ENCODE measurements at regions not wholly inside any gene's neighbourhood (a gene's known extent, or its start where the extent isn't known, plus 50 kb on each side); places are given as distances from the start of the nearest gene placed in this dataset.

DNA sequence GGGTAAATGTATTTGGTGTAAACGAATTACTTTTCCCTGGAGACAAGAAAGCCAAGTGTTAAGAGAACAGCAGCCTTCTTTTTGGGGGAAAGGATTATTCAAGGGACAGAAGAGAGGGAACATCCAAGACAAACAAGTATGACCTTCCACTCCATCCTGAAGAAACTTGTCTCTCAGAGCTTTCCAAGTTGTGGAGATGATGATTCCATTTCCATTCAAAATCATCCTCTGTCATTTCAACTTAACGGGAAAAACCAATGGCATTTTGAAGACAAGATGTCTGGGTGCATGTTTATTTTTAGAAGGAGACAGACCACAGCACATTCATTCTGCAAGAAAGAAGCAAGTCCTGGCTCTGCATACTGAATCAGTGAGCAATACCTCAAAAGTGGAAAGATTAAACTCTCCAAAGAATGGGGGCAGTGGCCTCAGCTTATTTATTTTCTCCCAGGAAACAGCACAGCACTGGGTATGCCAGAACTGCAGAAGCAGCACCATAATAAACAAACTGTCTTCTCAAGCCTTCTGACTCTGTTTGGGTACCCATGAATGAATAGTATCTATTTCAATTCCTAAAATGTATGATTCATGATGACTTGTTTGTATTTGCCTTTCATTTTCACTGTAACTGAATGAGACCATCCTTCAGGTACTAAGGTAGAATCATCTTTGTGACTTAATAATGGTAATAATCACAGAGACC, 541.0 kb downstream of the RFC3 start:
- Histone ChIP-seq H2AFZ (ENCODE audit: low read depth) (no peak overlapping the region), H3K4me3 (IDR thresholded peaks at IDR 0.05; ENCODE audit: insufficient read depth, low read depth, low read length) (no peak overlapping the region), H3K27ac (no peak overlapping the region), H3K36me3 (ENCODE audit: insufficient read depth) (no peaks in the 10 kb centered on the region), H3K4me1 (ENCODE audit: low read depth, poor library complexity, severe bottlenecking) (no peaks in the 10 kb centered on the region), H3K27me3 (ENCODE audit: insufficient read depth, low read depth) (no peaks in the 10 kb centered on the region), H3K79me2 (ENCODE audit: insufficient read depth, low read depth) (no peaks in the 10 kb centered on the region), H3K4me2 (no peak overlapping the region), H4K20me1 (ENCODE audit: insufficient read depth) (no peaks in the 10 kb centered on the region), H3K9ac (no peak overlapping the region)
- TF ChIP-seq, protein P1, sequence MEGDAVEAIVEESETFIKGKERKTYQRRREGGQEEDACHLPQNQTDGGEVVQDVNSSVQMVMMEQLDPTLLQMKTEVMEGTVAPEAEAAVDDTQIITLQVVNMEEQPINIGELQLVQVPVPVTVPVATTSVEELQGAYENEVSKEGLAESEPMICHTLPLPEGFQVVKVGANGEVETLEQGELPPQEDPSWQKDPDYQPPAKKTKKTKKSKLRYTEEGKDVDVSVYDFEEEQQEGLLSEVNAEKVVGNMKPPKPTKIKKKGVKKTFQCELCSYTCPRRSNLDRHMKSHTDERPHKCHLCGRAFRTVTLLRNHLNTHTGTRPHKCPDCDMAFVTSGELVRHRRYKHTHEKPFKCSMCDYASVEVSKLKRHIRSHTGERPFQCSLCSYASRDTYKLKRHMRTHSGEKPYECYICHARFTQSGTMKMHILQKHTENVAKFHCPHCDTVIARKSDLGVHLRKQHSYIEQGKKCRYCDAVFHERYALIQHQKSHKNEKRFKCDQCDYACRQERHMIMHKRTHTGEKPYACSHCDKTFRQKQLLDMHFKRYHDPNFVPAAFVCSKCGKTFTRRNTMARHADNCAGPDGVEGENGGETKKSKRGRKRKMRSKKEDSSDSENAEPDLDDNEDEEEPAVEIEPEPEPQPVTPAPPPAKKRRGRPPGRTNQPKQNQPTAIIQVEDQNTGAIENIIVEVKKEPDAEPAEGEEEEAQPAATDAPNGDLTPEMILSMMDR (conservative IDR thresholded peaks at IDR 0.05; ENCODE audit: low read depth, low read length), result no peak

DNA sequence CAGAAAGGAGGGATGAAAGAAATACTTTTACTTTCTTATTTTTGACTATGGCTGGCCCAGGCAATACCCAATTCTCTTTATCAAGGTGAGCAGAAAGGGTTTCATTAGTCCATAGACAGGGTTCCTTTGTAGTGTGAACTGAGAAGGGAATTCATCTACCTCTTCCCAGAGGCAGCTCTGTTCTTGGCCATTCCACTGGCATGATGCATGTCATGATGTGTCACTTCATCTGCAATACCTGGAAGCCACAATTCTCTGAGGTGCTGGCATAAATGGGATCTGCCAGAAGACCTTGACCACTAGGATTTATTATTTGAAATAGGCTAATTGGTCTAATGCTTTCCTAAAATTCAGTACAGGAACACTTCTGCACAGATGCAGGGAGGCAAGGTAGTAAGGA, 542.8 kb downstream of the RFC3 start:
- Histone ChIP-seq H3K4me2 (no peak overlapping the region), H3K27me3 (ENCODE audit: insufficient read depth, low read depth) (no peaks in the 10 kb centered on the region), H3K9ac (no peak overlapping the region), H3K4me3 (IDR thresholded peaks at IDR 0.05; ENCODE audit: insufficient read depth, low read depth, low read length) (no peak overlapping the region), H3K4me1 (ENCODE audit: low read depth, poor library complexity, severe bottlenecking) (no peaks in the 10 kb centered on the region), H3K79me2 (ENCODE audit: insufficient read depth, low read depth) (no peaks in the 10 kb centered on the region), H3K27ac (no peak overlapping the region), H2AFZ (ENCODE audit: low read depth) (no peak overlapping the region), H3K36me3 (ENCODE audit: insufficient read depth) (no peaks in the 10 kb centered on the region), H4K20me1 (ENCODE audit: insufficient read depth) (no peaks in the 10 kb centered on the region)
- TF ChIP-seq, protein P1 (conservative IDR thresholded peaks at IDR 0.05; ENCODE audit: low read depth, low read length), result no peak

DNA sequence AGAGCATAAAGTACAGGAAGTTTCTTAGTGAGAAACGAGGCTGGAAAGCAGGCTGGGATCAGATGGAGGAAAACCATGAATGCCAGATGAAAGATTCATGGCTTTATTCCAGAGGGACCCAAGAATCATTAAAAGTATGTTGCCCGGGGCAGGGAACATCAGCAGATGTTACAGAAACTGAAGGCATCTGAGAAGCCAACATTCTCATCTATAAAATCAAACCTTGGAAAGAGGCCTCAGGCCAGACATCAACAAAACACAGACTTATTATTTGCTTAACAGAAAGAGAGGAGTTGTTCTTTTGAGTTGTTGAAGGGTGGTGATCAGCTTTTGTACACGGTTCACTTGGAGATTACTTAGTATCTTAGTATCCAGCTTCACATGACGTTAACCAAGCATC, 543.6 kb downstream of the RFC3 start:
- no peak overlapping the region for H3K27ac ChIP-seq
- H2AFZ ChIP-seq (ENCODE audit: low read depth), result no peak overlapping the region
- TF ChIP-seq, protein P1 (conservative IDR thresholded peaks at IDR 0.05; ENCODE audit: low read depth, low read length), result no peak

DNA sequence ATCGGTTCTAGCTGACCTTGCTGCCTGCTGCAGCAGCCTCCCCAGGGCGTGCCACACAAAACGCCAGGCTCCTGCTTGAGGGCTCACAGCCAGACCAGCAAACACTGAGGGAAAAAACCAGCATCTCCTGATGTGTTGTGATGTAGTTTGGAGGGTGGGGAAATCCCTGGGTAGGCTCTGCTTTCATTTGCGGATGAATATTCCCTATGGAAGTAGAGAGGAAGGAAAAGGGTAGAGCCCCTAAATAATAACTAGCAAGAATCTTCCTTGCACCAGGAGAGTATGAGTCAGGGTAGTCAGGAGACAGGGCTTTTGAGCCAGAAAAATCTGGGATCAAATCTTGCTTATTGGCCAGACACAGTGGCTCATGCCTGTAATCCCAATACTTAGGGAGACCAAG, 545.3 kb downstream of the RFC3 start:
- TF ChIP-seq, protein P1 (conservative IDR thresholded peaks at IDR 0.05; ENCODE audit: low read depth, low read length), result no peak
- Histone ChIP-seq H3K36me3 (ENCODE audit: insufficient read depth) (no peaks in the 10 kb centered on the region), H3K4me3 (IDR thresholded peaks at IDR 0.05; ENCODE audit: insufficient read depth, low read depth, low read length) (no peak overlapping the region)

More for the DNA sequence above, 543.6 kb downstream of the RFC3 start:
- no peak overlapping the region for H3K9ac ChIP-seq
- H3K4me3 ChIP-seq (IDR thresholded peaks at IDR 0.05; ENCODE audit: insufficient read depth, low read depth, low read length), result no peak overlapping the region
- H3K4me2 ChIP-seq, result no peak overlapping the region
- H3K36me3 ChIP-seq (ENCODE audit: insufficient read depth), result no peaks in the 10 kb centered on the region
- H4K20me1 ChIP-seq (ENCODE audit: insufficient read depth), result no peaks in the 10 kb centered on the region
- H3K79me2 ChIP-seq (ENCODE audit: insufficient read depth, low read depth), result no peaks in the 10 kb centered on the region
- H3K27me3 ChIP-seq (ENCODE audit: insufficient read depth, low read depth), result no peaks in the 10 kb centered on the region
- H3K4me1 ChIP-seq (ENCODE audit: low read depth, poor library complexity, severe bottlenecking), result no peaks in the 10 kb centered on the region

More for the DNA sequence above, 545.3 kb downstream of the RFC3 start:
- Histone ChIP-seq H4K20me1 (ENCODE audit: insufficient read depth) (no peaks in the 10 kb centered on the region), H3K27ac (no peak overlapping the region), H3K79me2 (ENCODE audit: insufficient read depth, low read depth) (no peaks in the 10 kb centered on the region), H3K4me1 (ENCODE audit: low read depth, poor library complexity, severe bottlenecking) (no peaks in the 10 kb centered on the region), H3K9ac (no peak overlapping the region), H3K27me3 (ENCODE audit: insufficient read depth, low read depth) (no peaks in the 10 kb centered on the region), H3K4me2 (no peak overlapping the region), H2AFZ (ENCODE audit: low read depth) (no peak overlapping the region)

Measured in KMS-11 (cell line).